GM21528 (cell line): ENCODE measurements at regions not wholly inside any gene's neighbourhood (a gene's known extent, or its start where the extent isn't known, plus 50 kb on each side); places are given as distances from the start of the nearest gene placed in this dataset.
"Not testable (repeated sequence)": the region's sequence is repeated elsewhere in the genome, so short reads cannot be mapped to it uniquely, and the experiment has no call there.

ENCODE experiments used
- ATAC-seq: cut with Tn5 transposase; IDR thresholded peaks from one replicate; pipeline ENCODE4 v1.9.1; 2021; ENCODE audit warnings: mild to moderate bottlenecking, moderate library complexity; ENCODE audit not compliant: unreplicated experiment, low FRiP score

DNA sequence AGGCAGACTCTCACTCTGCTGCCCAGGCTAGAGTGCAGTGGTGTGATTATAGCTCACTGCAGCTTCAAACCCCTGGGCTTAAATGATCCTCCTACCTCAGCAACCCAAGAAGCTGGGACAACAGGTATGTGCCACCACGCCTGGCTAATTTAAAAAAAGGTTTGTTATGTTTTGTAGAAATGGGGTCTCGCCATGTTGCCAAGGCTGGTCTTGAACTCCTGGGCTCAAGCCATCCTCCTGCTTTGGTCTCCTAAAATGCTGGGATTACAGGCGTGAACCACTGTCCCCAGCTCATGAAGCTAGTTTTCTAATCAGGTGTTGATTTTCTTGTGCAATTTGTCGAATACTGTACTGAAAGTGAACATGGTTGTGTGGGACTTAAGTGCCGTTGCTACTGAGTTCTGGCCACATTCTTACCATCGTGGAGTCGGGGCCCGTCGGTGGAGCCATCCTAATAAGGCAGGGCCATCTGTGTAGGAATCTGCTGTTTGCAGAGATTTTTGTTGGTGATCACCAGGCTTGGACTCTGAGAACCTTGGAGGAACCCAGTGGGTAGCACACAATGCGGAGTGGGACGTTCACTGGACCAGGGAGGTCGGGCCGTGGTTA is 193.2 kb downstream of the GOLGA6L6 start:
- ATAC-seq = no peak

DNA sequence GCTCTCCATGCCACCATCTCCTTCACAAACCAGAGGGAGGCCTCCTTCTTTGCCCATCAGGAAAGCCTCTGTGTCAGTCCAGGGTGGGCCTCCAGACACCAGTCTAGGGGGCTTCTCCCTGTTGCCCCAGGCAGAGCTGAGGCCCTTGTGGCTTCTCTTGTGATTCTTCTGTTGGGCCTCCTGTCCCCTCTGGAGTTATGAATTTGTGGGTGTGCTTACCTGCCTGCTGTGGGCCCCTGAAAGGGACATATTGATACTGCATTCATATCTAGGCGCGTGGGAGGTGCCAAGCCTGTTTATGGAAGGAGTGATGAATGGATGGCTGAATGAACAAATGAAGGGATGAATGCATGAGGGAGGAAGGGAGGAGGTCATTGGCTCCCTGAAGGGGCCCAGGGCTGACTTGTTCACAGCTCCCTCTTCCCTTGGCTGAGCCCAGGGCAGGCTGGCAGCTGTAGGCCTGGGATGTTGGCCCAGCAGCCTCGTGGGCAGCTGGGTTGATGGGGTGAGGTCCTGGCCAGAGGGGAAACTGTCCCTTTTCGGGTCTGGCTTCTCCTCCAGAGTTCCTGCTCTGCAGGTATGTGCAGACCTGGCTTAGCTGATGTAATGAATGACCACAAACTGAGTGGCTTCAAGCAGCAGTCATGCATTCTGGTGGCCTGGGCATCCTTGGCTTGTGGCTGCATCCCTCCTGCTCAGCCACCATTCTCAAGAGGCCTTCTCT is 195.4 kb downstream of the GOLGA6L6 start:
- ATAC-seq = no peak

DNA sequence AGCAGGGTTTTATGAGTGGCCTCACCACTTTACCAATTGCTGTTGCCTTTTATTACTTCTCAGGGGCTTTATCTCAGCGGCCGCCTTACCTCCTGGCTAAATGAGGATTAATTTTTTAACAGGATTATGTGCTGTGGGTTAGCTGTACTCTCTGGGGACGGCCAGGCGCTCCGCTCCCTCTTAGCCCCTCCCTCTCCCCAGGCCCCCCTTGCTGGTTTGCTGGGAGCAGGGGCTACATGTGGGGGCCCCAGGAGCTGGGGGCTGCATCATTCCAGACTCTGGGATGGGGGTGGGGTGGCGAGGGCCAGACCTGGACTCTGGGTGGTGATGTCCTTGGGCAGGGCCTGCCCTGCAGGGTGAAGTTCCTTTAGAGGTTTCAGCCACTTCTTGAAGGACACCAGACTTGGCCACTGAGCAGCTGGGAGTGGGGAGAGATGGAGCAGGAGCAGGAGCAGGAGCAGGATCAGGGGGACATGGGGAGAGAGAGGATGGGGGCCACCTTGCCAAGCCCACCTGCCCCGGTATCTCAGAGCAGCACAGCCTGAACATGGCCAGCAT is 196.1 kb downstream of the GOLGA6L6 start:
- no peak for ATAC-seq

GRCh38 chr15:20344601-20345400 is 196.8 kb downstream of the GOLGA6L6 start:
- ATAC-seq = no peak

DNA sequence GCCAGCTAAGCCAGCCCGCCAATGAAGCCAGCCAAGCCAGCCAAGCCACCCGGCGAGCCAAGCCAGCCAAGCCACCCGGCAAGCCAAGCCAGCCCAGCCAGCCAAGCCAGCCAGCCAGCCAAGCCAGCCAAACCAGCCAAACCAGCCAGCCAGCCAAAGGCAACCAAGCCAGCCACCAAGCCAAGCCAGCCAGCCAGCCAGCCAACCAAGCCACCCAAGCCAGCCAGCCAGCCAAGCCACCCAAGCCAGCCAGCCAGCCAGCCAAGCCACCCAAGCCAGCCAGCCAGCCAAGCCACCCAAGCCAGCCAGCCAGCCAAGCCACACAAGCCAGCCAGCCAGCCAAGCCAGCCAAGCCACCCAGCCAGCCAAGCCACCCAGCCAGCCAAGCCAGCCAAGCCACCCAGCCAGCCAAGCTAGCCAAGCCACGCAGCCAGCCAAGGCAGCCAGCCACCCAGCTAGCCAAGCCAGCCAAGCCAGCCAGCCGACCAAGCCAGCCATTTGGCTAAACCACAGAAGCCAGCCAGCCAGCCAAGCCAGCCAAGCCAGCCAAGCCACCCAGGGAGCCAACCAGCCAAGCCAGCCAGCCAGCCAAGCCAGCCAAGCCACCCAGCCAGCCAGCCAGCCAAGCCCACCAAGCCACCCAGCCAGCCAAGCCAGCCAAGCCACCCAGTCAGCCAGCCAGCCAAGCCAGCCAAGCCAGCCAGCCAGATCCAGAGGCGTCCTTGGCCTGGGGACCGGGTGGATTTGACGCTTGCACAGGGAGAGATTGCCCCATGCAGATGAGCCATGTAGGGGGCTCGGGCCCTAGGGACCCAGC is 198.0 kb downstream of the GOLGA6L6 start:
- ATAC-seq = not testable (repeated sequence)

- not testable (repeated sequence) for ATAC-seq
Measured at GRCh38 chr15:20342601-20343394, 198.8 kb downstream of the GOLGA6L6 start.

DNA sequence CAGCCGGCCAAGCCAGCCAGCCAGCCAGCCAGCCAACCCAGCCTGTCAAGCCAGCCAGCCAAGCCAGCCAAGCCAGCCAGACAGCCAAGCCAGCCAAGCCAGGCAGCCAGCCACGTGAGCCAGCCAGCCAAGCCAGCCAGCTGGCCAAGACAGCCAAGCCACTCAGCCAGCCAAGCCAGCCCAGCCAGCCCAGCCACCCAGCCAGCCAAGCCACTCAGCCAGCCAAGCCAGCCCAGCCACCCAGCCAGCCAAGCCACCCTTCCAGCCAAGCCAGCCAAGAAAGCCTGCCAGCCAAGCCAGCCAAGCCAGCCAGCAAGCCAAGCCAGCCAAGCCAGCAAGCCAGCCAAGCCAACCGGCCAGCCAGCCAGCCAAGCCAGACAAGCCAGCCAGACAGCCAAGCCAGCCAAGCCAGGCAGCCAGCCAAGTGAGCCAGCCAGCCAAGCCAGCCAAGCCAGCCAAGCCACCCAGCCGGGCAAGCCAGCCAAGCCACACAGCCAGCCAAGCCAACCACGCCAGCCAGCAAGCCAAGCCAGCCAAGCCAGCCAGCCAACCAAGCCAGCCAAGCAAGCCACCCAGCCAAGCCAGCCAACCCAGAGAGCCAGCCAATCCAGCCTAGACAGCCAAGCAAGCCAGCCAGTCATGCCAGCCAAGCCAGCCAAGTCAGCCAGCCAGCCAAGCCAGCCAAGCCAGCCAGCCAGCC is 199.5 kb downstream of the GOLGA6L6 start:
- ATAC-seq = no peak

DNA sequence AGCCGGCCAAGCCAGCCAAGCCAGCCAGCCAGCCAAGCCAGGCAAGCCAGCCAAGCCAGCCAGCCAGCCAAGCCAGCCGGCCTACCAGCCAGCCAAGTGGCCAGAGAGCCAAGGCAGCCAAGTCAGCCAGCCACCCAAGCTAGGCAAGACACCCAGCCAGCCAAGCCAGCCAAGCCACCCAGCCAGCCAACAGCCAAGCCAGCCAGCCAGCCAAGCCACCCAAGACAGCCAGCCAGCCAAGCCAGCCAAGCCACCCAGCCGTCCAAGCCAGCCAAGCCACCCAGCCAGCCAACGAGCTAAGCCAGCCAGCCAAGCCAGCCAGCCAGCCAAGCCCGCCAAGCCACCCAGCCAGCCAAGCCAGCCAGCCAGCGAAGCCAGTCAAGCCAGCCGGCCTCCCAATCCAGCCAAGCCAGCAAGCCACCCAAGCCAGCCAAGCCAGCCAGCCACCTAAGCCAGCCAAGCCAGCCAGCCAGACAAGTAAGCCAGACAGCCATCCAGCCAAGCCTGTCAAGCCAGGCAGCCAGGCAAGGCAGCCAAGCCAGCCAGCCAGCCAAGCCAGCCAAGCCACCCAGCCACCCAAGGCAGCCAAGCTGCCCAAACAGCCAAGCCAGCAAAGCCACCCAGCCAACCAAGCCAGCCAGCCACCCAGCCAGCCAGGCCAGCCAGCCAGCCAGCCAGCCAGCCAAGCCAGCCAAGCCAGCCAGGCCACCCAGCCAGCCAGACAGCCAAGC is 200.5 kb downstream of the GOLGA6L6 start:
- no peak for ATAC-seq

DNA sequence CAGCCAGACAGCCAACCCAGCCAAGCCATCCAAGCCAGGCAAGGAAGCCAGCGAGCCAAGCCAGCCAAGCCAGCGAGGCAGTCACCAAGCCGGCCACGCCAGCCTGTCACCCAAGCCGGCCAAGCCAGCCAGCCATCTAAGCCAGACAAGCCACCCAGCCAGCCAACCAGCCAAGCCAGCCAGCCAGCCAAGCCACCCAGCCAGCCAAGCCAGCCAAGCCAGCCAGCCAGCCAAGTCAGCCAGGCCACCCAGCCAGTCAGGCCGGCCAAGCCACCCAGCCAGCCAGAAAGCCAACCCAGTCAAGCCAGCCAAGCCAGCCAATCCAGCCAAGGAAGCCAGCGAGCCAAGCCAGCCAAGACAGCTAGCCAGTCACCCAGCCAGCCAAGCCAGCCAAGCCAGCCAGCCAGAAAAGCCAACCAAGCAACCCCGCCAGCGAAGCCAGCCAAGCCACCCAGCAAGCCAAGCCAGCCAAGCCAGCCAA is 201.2 kb downstream of the GOLGA6L6 start:
- no peak for ATAC-seq

- not testable (repeated sequence) for ATAC-seq
Measured at GRCh38 chr15:20339086-20339791, 202.4 kb downstream of the GOLGA6L6 start.

GRCh38 chr15:20338671-20339070 is 202.9 kb downstream of the GOLGA6L6 start:
- ATAC-seq = not testable (repeated sequence)

GRCh38 chr15:20337238-20337637 is 204.4 kb downstream of the GOLGA6L6 start:
- ATAC-seq = not testable (repeated sequence)

DNA sequence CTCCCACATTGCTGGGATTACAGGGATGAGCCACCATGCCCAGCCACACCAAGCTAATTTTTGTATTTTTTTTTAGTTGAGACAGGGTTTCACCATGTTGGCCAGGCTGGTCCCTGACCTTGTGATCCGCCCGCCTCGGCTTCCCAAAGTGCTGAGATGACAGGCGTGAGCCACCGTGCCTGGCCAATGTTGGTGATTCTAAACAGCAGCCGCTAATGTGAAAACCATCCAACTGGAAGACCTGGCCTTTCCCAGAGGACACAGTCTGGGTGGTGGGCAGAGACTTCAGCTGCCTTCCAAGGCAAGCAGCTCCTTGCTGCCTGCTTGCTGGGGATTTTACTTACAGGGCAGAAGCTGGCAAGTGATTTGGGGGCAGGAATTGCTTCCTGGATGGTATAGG is 207.1 kb downstream of the GOLGA6L6 start:
- not testable (repeated sequence) for ATAC-seq

GRCh38 chr15:20325751-20326150 is 215.8 kb downstream of the GOLGA6L6 start:
- not testable (repeated sequence) for ATAC-seq

DNA sequence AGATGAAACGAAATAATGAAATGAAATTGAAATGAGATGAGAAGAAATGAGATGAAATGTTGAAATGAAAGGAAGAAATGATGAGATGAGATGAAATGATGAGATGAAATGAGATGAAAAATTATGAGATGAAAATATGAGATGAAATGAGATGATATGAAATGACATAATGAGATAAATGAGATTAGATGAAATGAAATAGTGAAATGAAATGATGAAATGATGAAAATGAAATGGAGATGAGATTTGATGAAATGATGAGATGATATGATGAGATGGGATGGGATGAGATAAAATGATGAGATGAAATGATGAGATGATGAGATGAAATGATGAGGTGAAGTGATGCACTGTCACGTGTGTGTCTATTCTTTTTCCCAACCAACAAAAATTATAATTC is 224.5 kb downstream of the GOLGA6L6 start:
- ATAC-seq = not testable (repeated sequence)

- ATAC-seq = not testable (repeated sequence)
Measured at GRCh38 chr15:20311014-20311680, 230.5 kb downstream of the GOLGA6L6 start.

- no peak for ATAC-seq
Measured at GRCh38 chr15:20310603-20311002, 231.0 kb downstream of the GOLGA6L6 start.
